B cell (primary cell): ENCODE measurements at regions not wholly inside any gene's neighbourhood (a gene's known extent, or its start where the extent isn't known, plus 50 kb on each side); places are given as distances from the start of the nearest gene placed in this dataset.

Experiments
- ATAC-seq: fragments of 200-7000 bp; cut with Tn5 transposase; one replicate; pipeline ENCODE4 v1.10.0; 2021; ENCODE audit warnings: low read depth, mild to moderate bottlenecking, moderate number of reproducible peaks, moderate library complexity
- CTCF ChIA-PET: fragments of 350-600 bp; sonication (Branson Sonifier 250); formaldehyde crosslinking; loops from one replicate; lab custom pipeline; 2021; ENCODE audit warnings: antibody characterized with exemption, inconsistent platforms; lab: Charles Lee
- POLR2A ChIA-PET: fragments of 350-600 bp; sonication (Branson Sonifier 250); formaldehyde crosslinking; loops from one replicate; lab custom pipeline; 2021; ENCODE audit warnings: antibody characterized with exemption; lab: Charles Lee
- DNase-seq: peaks from one replicate; pipeline ENCODE4 v3.0.0; 2013
- H2AFZ ChIP-seq: 2 replicates; pipeline ENCODE4 v1.6.1; 2012; ENCODE audit warnings: mild to moderate bottlenecking, low read depth, low read length; ENCODE audit not compliant: insufficient read depth, poor library complexity, severe bottlenecking
- H3K27ac ChIP-seq, 2 donors: 1 replicate in 1 of 2; 2 replicates in 1 of 2; pipeline ENCODE4 v1.5.1; 2012 to 2013; ENCODE audit warnings: low read length in 2 of 2, mild to moderate bottlenecking in 2 of 2, moderate library complexity in 1 of 2
- H3K27me3 ChIP-seq, 4 experiments: fragments of 200-600 bp in 1 of 4; sonication (generic) in 1 of 4; replicated peaks in 1 of 4; 1 replicate in 2 of 4; 2 replicates in 2 of 4; pipeline versions ENCODE4 v1.6.1 to v1.7.0; 2013 to 2016; ENCODE audit warnings: low read length in 3 of 4, mild to moderate bottlenecking in 2 of 4, mixed read lengths in 1 of 4, moderate library complexity in 1 of 4; ENCODE audit not compliant: insufficient read depth in 4 of 4, control insufficient read depth in 3 of 4; ENCODE audit errors: control extremely low read depth in 1 of 4
- H3K36me3 ChIP-seq, 2 experiments: replicated peaks in 1 of 2; 1 replicate in 1 of 2; 2 replicates in 1 of 2; pipeline versions ENCODE4 v1.6.1 to v1.7.1; 2013; ENCODE audit warnings: low read length in 1 of 2; ENCODE audit not compliant: insufficient read depth in 2 of 2, control insufficient read depth in 1 of 2; ENCODE audit errors: control extremely low read depth in 1 of 2, extremely low read depth in 1 of 2
- H3K4me1 ChIP-seq, 2 donors: fragments of 200-600 bp in 1 of 2; sonication (generic) in 1 of 2; 1 replicate in 1 of 2; 2 replicates in 1 of 2; pipeline versions ENCODE4 v1.5.1 to v1.6.1; 2013 to 2017; ENCODE audit warnings: low read length in 2 of 2; ENCODE audit not compliant: control insufficient read depth in 2 of 2, insufficient read depth in 2 of 2
- H3K4me2 ChIP-seq: replicated peaks from 2 replicates; pipeline ENCODE3; 2012; ENCODE audit warnings: mild to moderate bottlenecking, low read depth, low read length; ENCODE audit not compliant: poor library complexity, severe bottlenecking
- H3K4me3 ChIP-seq, 5 experiments: fragments of 200-600 bp in 1 of 5; sonication (generic) in 1 of 5; 1 replicate in 3 of 5; 2 replicates in 2 of 5; pipeline versions ENCODE4 v1.5.1 to v1.7.0; 2011 to 2016; ENCODE audit warnings: low read length in 4 of 5, mild to moderate bottlenecking in 4 of 5, low read depth in 2 of 5, control low read depth in 1 of 5, moderate library complexity in 1 of 5; ENCODE audit not compliant: insufficient read depth in 1 of 5; ENCODE audit errors: control extremely low read depth in 1 of 5, extremely low read depth in 1 of 5
- H3K79me2 ChIP-seq: fragments of 200-600 bp; sonication (generic); one replicate; pipeline ENCODE4 v1.6.0; 2016; ENCODE audit warnings: low read length; ENCODE audit not compliant: control insufficient read depth, insufficient read depth
- H3K9ac ChIP-seq: fragments of 200-600 bp; sonication (generic); 2 replicates; pipeline ENCODE4 v1.6.1; 2017; ENCODE audit warnings: mild to moderate bottlenecking, low read length, moderate library complexity
- H3K9me3 ChIP-seq, 3 donors: one replicate each; pipeline versions ENCODE4 v1.6.1 to v1.7.1; 2013; ENCODE audit warnings: low read length in 2 of 3; ENCODE audit not compliant: control insufficient read depth in 2 of 3, insufficient read depth in 1 of 3; ENCODE audit errors: control extremely low read depth in 1 of 3
- H4K20me1 ChIP-seq: 2 replicates; pipeline ENCODE4 v1.6.0; 2012; ENCODE audit warnings: mild to moderate bottlenecking, low read length; ENCODE audit not compliant: insufficient read depth, control insufficient read depth, poor library complexity, severe bottlenecking
- H3K27ac Mint-ChIP-seq: one replicate; pipeline ENCODE4 v1.8.0; 2021; ENCODE audit warnings: mixed read lengths
- H3K27me3 Mint-ChIP-seq: one replicate; pipeline ENCODE4 v1.8.0; 2021; ENCODE audit warnings: mixed read lengths
- H3K4me1 Mint-ChIP-seq: one replicate; pipeline ENCODE4 v1.8.0; 2021; ENCODE audit warnings: mixed read lengths
- H3K4me3 Mint-ChIP-seq: one replicate; pipeline ENCODE4 v1.8.0; 2021; ENCODE audit warnings: mixed read lengths
- H3K9me3 Mint-ChIP-seq: one replicate; pipeline ENCODE4 v1.8.0; 2022; ENCODE audit warnings: mixed read lengths; ENCODE audit not compliant: insufficient read depth
- CTCF ChIP-seq: fragments of 200-600 bp; IDR thresholded peaks from one replicate; pipeline ENCODE4 v1.8.0; 2022; ENCODE audit warnings: antibody characterized with exemption, mild to moderate bottlenecking
- EZH2 ChIP-seq: IDR thresholded peaks from 2 replicates; pipeline ENCODE4 v1.6.1; 2012; ENCODE audit warnings: borderline replicate concordance, low read depth, mild to moderate bottlenecking, moderate library complexity, low read length; ENCODE audit not compliant: insufficient read depth, poor library complexity, severe bottlenecking
- WGBS: methylation state at CpG from one replicate; pipeline ENCODE4 v1.1.5; 2013; ENCODE audit warnings: missing lambda C conversion rate; ENCODE audit not compliant: insufficient coverage; 5-methylcytosine and 5-hydroxymethylcytosine counted together
- intact Hi-C: fragments of 100-400 bp; cut with micrococcal nuclease; formaldehyde crosslinking; loops from one replicate; pipeline ENCODE4 v1.10.0; 2022

- intact Hi-C loops: no loop called here
- no peak overlapping the region for H3K9ac ChIP-seq
- H4K20me1 ChIP-seq: no peaks in the 10 kb centered on the region
- no peak overlapping the region for H3K27ac ChIP-seq
- WGBS: 88% methylated on average over 11 of the region's 12 CpGs
- H3K27ac Mint-ChIP-seq: no peak overlapping the region
- no peak overlapping the region for H3K4me3 Mint-ChIP-seq
- no peaks in the 10 kb centered on the region for H3K79me2 ChIP-seq
- CTCF ChIA-PET: no interaction called here
- DNase-seq (no peak), ATAC-seq (no peak)
- POLR2A ChIA-PET: no interaction called here
- H3K4me2 ChIP-seq: no peak overlapping the region
- H3K9me3 ChIP-seq: no peaks in the 10 kb centered on the region
- H3K27me3 ChIP-seq: no peaks in the 10 kb centered on the region
- no peaks in the 10 kb centered on the region for H3K9me3 Mint-ChIP-seq
- H2AFZ ChIP-seq: no peak overlapping the region
- no peaks in the 10 kb centered on the region for H3K4me1 Mint-ChIP-seq
- no peaks in the 10 kb centered on the region for H3K4me1 ChIP-seq
- H3K27me3 Mint-ChIP-seq: no peaks in the 10 kb centered on the region
- H3K36me3 ChIP-seq: no peaks in the 10 kb centered on the region
- TF ChIP-seq EZH2 (no peak), CTCF (no peak)
- H3K4me3 ChIP-seq: no peak overlapping the region
Observed at GRCh38 chr15:93671387-93671943, 559.9 kb upstream of the MCTP2 start.

GRCh38 chr15:93670931-93671330 lies 560.4 kb upstream of the MCTP2 start:
- CTCF ChIA-PET: no interaction called here

More at GRCh38 chr15:93670931-93671330, 560.4 kb upstream of the MCTP2 start:
- no peak for DNase-seq
- H3K27ac Mint-ChIP-seq: no peak overlapping the region
- no peak overlapping the region for H3K4me2 ChIP-seq
- TF ChIP-seq EZH2: no peak
- no peak for TF ChIP-seq CTCF
- no peaks in the 10 kb centered on the region for H3K9me3 Mint-ChIP-seq
- H3K4me3 ChIP-seq: no peak overlapping the region
- intact Hi-C loops: no loop called here
- H3K79me2 ChIP-seq: no peaks in the 10 kb centered on the region
- no peak overlapping the region for H3K9ac ChIP-seq
- WGBS: 100% methylated on average over 2 of the region's 6 CpGs
- POLR2A ChIA-PET: no interaction called here
- H3K4me1 Mint-ChIP-seq: no peaks in the 10 kb centered on the region
- H4K20me1 ChIP-seq: no peaks in the 10 kb centered on the region
- no peak overlapping the region for H3K4me3 Mint-ChIP-seq
- ATAC-seq: no peak
- H3K27me3 ChIP-seq: no peaks in the 10 kb centered on the region
- H3K9me3 ChIP-seq: no peaks in the 10 kb centered on the region
- H3K27me3 Mint-ChIP-seq: no peaks in the 10 kb centered on the region
- H3K27ac ChIP-seq: no peak overlapping the region
- H3K4me1 ChIP-seq: no peaks in the 10 kb centered on the region
- H2AFZ ChIP-seq: no peak overlapping the region
- no peaks in the 10 kb centered on the region for H3K36me3 ChIP-seq
